CD4-positive, CD25-positive, alpha-beta regulatory T cell (primary cell): ENCODE measurements at regions not wholly inside any gene's neighbourhood (a gene's known extent, or its start where the extent isn't known, plus 50 kb on each side); places are given as distances from the start of the nearest gene placed in this dataset.

Source experiments
- ATAC-seq, 2 donors: fragments of 150-1000 bp; cut with Tn5 transposase; one replicate each; pipeline ENCODE4 v1.10.0; 2021; ENCODE audit warnings: low read depth in 2 of 2, moderate number of reproducible peaks in 2 of 2, moderate library complexity in 1 of 2
- DNase-seq, 3 donors: peaks; one replicate each; pipeline versions ENCODE4 v3.0.0 to v3.0.0-alpha.2; 2012 to 2022; ENCODE audit warnings: mixed read lengths in 1 of 3
- H3K27ac ChIP-seq: one replicate; pipeline ENCODE4 v1.7.0; 2013; ENCODE audit warnings: mild to moderate bottlenecking, low read length; ENCODE audit not compliant: insufficient read depth, poor library complexity, severe bottlenecking
- H3K27me3 ChIP-seq: one replicate; pipeline ENCODE4 v1.7.0; 2013; ENCODE audit warnings: low read length; ENCODE audit not compliant: control insufficient read depth, insufficient read depth
- H3K36me3 ChIP-seq: one replicate; pipeline ENCODE4 v1.7.0; 2013; ENCODE audit warnings: mild to moderate bottlenecking, low read length, moderate library complexity; ENCODE audit not compliant: control insufficient read depth, insufficient read depth
- H3K4me1 ChIP-seq: 2 replicates; pipeline ENCODE4 v1.7.0; 2013; ENCODE audit warnings: mild to moderate bottlenecking, low read length; ENCODE audit not compliant: insufficient read depth, control insufficient read depth, poor library complexity, severe bottlenecking
- H3K4me3 ChIP-seq: one replicate; pipeline ENCODE4 v1.7.0; 2013; ENCODE audit warnings: low read depth, mild to moderate bottlenecking, low read length, moderate library complexity
- H3K9me3 ChIP-seq, 2 experiments: 1 replicate in 1 of 2; 2 replicates in 1 of 2; pipeline ENCODE4 v1.7.0; 2013; ENCODE audit warnings: low read length in 2 of 2, mild to moderate bottlenecking in 1 of 2, moderate library complexity in 1 of 2; ENCODE audit not compliant: control insufficient read depth in 2 of 2
- H3K27ac Mint-ChIP-seq, 3 donors: one replicate each; pipeline ENCODE4 v1.8.0; 2020 to 2022; ENCODE audit warnings: mild to moderate bottlenecking in 3 of 3, mixed read lengths in 3 of 3, moderate library complexity in 2 of 3
- H3K27me3 Mint-ChIP-seq: one replicate; pipeline ENCODE4 v1.8.0; 2022; ENCODE audit warnings: mild to moderate bottlenecking, mixed read lengths
- H3K36me3 Mint-ChIP-seq: one replicate; pipeline ENCODE4 v1.8.0; 2020; ENCODE audit warnings: mixed read lengths
- H3K4me1 Mint-ChIP-seq, 4 donors: one replicate each; pipeline ENCODE4 v1.8.0; 2020 to 2022; ENCODE audit warnings: mixed read lengths in 4 of 4, mild to moderate bottlenecking in 1 of 4
- H3K4me3 Mint-ChIP-seq, 4 donors: one replicate each; pipeline ENCODE4 v1.8.0; 2020 to 2022; ENCODE audit warnings: mild to moderate bottlenecking in 4 of 4, mixed read lengths in 4 of 4, moderate library complexity in 3 of 4
- H3K9me3 Mint-ChIP-seq, 7 donors: one replicate each; pipeline ENCODE4 v1.8.0; 2020 to 2022; ENCODE audit warnings: mixed read lengths in 7 of 7, mild to moderate bottlenecking in 3 of 7, moderate library complexity in 2 of 7

DNA sequence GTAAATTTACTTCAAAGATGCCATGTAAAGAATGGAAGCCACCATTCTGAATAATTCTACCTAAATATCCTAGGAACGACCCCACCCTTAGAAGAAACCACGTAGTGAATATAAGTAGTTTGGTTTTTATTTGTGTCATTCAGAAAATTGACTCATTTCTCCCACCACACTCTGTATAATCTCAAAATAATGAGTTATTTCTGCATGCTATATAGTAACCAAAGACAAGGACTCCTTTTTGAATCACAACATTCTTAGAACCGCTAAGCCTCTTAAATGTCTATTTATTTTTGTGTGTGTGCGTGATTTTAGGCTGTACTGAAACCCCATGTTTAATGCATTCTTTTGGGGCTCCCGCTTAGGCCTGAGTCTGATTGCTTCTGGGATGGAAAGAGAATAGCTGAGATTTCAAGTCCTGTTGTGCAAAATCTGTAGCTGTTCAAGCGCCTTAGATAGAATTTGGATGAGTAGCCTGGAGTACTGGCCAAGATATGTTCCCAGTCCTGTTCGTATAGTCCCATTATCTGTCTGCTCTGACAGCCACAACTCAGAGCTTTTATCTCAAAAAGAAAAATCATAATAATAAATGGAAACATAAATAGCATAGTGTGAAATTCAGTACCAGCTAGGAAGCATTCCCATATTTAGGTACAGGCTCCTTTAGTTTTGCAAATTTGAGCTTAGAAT lies 532.4 kb upstream of the NBEA start:
- Histone ChIP-seq H3K4me1 (no peaks in the 10 kb centered on the region), H3K27ac (no peak overlapping the region), H3K9me3 (no peaks in the 10 kb centered on the region), H3K4me3 (no peak overlapping the region), H3K36me3 (no peaks in the 10 kb centered on the region), H3K27me3 (no peaks in the 10 kb centered on the region)
- ATAC-seq (no peak), DNase-seq (no peak)
- Mint-ChIP-seq H3K4me1 (no peaks in the 10 kb centered on the region), H3K9me3 (peaks cover 0 to 10% (median 3%) of the 10 kb centered on the region in 7 donors), H3K36me3 (no peaks in the 10 kb centered on the region), H3K4me3 (no peak overlapping the region), H3K27me3 (no peaks in the 10 kb centered on the region), H3K27ac (no peak overlapping the region)

DNA sequence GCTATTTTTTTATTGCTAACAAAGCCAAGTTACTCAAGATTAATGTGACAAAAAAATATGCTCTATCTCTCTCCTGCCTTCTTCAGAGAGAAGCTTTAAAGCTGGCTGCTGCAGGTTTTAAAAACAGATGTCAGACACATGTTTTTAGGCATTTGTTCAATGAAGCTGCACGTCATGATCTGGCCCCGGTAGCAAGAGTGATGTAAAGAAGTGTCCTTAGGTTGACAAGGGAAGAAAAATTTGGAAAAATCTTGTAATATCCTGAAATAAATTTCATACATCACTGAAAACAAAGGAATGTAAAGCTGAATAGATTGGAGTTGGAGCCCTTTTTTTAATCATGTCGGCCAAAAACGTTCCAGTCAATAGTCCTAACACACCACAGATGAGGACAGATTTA lies 531.4 kb upstream of the NBEA start:
- H3K4me3 ChIP-seq: no peak overlapping the region
- no peak overlapping the region for H3K27ac ChIP-seq
- no peak overlapping the region for H3K4me3 Mint-ChIP-seq
- no peaks in the 10 kb centered on the region for H3K27me3 Mint-ChIP-seq
- no peaks in the 10 kb centered on the region for H3K4me1 ChIP-seq
- H3K27ac Mint-ChIP-seq: no peak overlapping the region
- no peak for ATAC-seq
- H3K9me3 Mint-ChIP-seq: peaks cover 0 to 7% (median 2%) of the 10 kb centered on the region in 7 donors
- H3K36me3 ChIP-seq: no peaks in the 10 kb centered on the region
- H3K27me3 ChIP-seq: no peaks in the 10 kb centered on the region
- DNase-seq: no peak
- H3K36me3 Mint-ChIP-seq: no peaks in the 10 kb centered on the region
- peaks cover 0 to under 1% of the 10 kb centered on the region in 2 experiments for H3K9me3 ChIP-seq
- no peaks in the 10 kb centered on the region for H3K4me1 Mint-ChIP-seq

DNA sequence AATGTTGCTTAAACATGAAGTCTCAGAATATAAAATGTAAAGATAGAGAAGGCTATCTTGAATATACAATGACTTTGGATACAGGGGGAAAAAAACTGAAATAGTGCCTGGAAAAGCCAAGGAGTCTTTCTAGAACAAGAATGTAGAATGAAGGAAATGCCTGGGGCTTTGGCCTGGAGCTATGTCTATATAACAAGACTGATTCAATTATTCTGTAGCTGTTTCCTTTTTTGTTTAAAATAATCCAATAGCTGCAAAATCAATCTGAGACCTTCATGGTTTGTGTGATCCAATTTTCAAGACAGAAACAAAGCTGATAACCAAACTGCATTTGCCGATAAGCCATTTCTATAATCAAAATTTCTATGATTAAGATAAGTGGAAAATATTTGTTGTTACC lies 530.9 kb upstream of the NBEA start:
- H3K4me3 Mint-ChIP-seq: no peak overlapping the region
- no peak overlapping the region for H3K27ac Mint-ChIP-seq
- ATAC-seq: no peak
- no peak for DNase-seq
- no peaks in the 10 kb centered on the region for H3K4me1 ChIP-seq
- H3K9me3 Mint-ChIP-seq: peaks cover 0 to 7% (median 2%) of the 10 kb centered on the region in 7 donors
- H3K27ac ChIP-seq: no peak overlapping the region
- H3K27me3 Mint-ChIP-seq: no peaks in the 10 kb centered on the region
- H3K4me1 Mint-ChIP-seq: no peaks in the 10 kb centered on the region
- H3K4me3 ChIP-seq: no peak overlapping the region
- H3K36me3 Mint-ChIP-seq: no peaks in the 10 kb centered on the region
- no peaks in the 10 kb centered on the region for H3K27me3 ChIP-seq
- no peaks in the 10 kb centered on the region for H3K36me3 ChIP-seq
- H3K9me3 ChIP-seq: peaks cover 0 to 2% of the 10 kb centered on the region in 2 experiments

DNA sequence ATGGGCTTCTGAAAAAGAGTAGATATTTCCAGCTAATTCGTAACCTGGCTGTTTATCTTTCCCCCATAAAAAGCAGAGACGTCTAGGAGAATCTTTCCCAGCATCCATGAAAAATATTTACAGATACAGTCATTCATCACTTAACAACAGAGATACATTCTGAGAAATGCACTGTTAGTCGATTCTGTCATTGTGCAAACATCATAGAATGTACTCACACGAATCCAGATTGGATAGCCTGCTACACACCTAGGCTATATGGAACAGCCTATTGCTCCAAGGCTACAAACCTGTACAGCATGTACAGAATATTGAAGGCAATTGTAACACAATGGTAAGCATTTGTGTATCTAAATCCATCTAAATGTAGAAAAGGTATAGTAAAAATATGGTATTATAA lies 530.2 kb upstream of the NBEA start:
- Mint-ChIP-seq H3K4me3 (no peak overlapping the region), H3K9me3 (peaks cover 0 to 7% (median 2%) of the 10 kb centered on the region in 7 donors), H3K36me3 (no peaks in the 10 kb centered on the region), H3K4me1 (no peaks in the 10 kb centered on the region), H3K27me3 (no peaks in the 10 kb centered on the region), H3K27ac (no peak overlapping the region)
- H3K27ac ChIP-seq: no peak overlapping the region
- no peak for DNase-seq
- H3K9me3 ChIP-seq: peaks cover 0 to 2% of the 10 kb centered on the region in 2 experiments
- no peaks in the 10 kb centered on the region for H3K27me3 ChIP-seq
- H3K4me3 ChIP-seq: no peak overlapping the region
- ATAC-seq: no peak
- H3K4me1 ChIP-seq: no peaks in the 10 kb centered on the region
- no peaks in the 10 kb centered on the region for H3K36me3 ChIP-seq

DNA sequence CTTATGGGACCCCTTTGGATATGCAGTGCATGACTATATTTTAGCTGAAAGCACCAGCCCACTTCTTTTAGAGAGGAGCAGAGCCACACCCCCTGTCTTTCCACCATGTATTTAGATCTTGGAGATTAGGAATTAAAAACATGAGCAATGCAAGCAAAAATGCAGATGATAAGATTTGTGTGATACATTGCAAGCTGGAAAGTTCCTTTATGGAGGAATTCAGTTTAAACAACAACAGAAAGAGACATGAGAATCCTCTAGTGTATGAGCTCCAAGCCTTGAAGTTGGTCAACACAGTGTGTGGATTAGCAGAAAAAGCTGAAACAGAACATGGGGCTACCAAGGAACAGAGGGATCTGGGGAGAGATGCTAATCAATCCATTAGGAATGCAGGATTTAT lies 529.8 kb upstream of the NBEA start:
- H3K27me3 ChIP-seq: no peaks in the 10 kb centered on the region
- Mint-ChIP-seq H3K27ac (no peak overlapping the region), H3K9me3 (peaks cover 0 to 7% (median 2%) of the 10 kb centered on the region in 7 donors), H3K4me3 (no peak overlapping the region), H3K36me3 (no peaks in the 10 kb centered on the region), H3K27me3 (no peaks in the 10 kb centered on the region), H3K4me1 (no peaks in the 10 kb centered on the region)
- no peaks in the 10 kb centered on the region for H3K36me3 ChIP-seq
- DNase-seq: no peak
- no peaks in the 10 kb centered on the region for H3K4me1 ChIP-seq
- peaks cover 0 to 2% of the 10 kb centered on the region in 2 experiments for H3K9me3 ChIP-seq
- no peak overlapping the region for H3K4me3 ChIP-seq
- ATAC-seq: no peak
- no peak overlapping the region for H3K27ac ChIP-seq

DNA sequence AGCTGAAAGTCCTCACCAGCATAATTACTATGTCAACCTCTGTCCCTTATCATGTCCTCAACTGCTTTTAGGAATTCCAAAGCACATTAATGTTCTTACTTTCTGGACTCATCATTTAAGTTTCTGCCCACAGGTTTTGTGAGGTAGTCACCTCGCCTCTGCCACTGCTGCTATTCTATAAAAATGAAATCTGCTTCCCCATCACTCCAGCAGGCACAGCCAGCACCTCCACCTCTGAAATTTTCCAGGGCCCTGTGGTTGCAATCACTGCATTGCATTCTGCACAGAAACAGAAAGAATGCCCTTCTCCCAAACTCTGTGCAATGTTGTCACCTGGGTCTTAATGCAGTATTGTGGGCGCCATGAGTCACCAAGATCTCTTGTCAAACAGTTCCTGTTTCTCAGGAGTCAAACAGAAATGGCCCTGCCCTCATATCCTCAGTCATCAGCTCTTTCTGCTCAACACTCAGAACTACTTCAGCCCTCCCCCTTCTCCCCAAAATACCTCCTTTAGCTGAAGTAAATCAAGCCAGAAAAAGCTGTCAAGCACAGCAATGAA lies 529.2 kb upstream of the NBEA start:
- no peaks in the 10 kb centered on the region for H3K27me3 Mint-ChIP-seq
- no peaks in the 10 kb centered on the region for H3K36me3 Mint-ChIP-seq
- H3K36me3 ChIP-seq: no peaks in the 10 kb centered on the region
- no peak overlapping the region for H3K27ac ChIP-seq
- no peaks in the 10 kb centered on the region for H3K27me3 ChIP-seq
- H3K9me3 ChIP-seq: peaks cover 0 to 2% of the 10 kb centered on the region in 2 experiments
- H3K9me3 Mint-ChIP-seq: peaks cover 0 to 7% (median 2%) of the 10 kb centered on the region in 7 donors
- no peak overlapping the region for H3K4me3 Mint-ChIP-seq
- H3K4me1 ChIP-seq: no peaks in the 10 kb centered on the region
- ATAC-seq (no peak), DNase-seq (no peak)
- no peak overlapping the region for H3K27ac Mint-ChIP-seq
- H3K4me1 Mint-ChIP-seq: no peaks in the 10 kb centered on the region
- no peak overlapping the region for H3K4me3 ChIP-seq

DNA sequence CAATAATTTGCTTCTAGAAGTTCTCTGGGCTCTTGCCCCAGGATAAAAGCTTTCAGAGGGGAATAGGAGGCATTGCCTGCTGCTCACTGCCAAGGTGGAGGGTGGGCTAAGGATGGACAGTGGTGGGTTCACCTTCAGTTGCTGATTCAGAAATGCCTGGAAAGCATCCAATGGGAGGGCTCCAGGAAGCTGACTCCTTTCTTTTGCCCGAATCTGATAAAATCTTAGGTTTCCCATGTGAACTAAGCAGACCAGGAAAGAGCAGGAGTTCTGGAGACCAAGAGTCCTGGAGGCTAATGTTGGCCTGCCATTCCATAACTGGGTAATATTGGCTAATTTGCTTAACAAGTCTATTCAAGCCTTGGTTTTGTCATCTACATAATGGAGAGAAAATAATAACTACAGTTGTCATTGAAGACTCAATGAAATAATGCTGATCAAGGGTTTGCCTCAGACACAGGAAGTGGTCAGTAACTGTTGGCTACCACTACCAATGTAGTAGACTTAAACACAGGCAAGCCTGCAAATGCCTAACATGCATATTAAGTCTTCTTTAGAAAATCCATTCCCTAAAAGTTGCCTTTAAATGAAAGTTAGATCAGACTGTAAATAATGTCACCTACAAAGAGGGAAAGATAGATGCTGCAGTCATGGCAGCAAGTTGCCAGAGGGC lies 528.4 kb upstream of the NBEA start:
- no peak overlapping the region for H3K4me3 ChIP-seq
- H3K4me1 Mint-ChIP-seq: no peaks in the 10 kb centered on the region
- H3K9me3 ChIP-seq: peaks cover 0 to 2% of the 10 kb centered on the region in 2 experiments
- H3K4me1 ChIP-seq: no peaks in the 10 kb centered on the region
- H3K27ac Mint-ChIP-seq: no peak overlapping the region
- peaks cover 0 to 7% (median 3%) of the 10 kb centered on the region in 7 donors for H3K9me3 Mint-ChIP-seq
- DNase-seq (no peak), ATAC-seq (no peak)
- no peaks in the 10 kb centered on the region for H3K36me3 Mint-ChIP-seq
- no peaks in the 10 kb centered on the region for H3K36me3 ChIP-seq
- H3K27me3 ChIP-seq: no peaks in the 10 kb centered on the region
- H3K27ac ChIP-seq: no peak overlapping the region
- no peak overlapping the region for H3K4me3 Mint-ChIP-seq
- H3K27me3 Mint-ChIP-seq: no peaks in the 10 kb centered on the region
